H1 (cell line): ENCODE measurements at regions not wholly inside any gene's neighbourhood (a gene's known extent, or its start where the extent isn't known, plus 50 kb on each side); places are given as distances from the start of the nearest gene placed in this dataset.

Experiments used
- CTCF ChIA-PET: fragments of 300-600 bp; sonication (Branson Sonifier 250); formaldehyde crosslinking; loops from one replicate; lab custom pipeline; 2021; ENCODE audit not compliant: partially characterized antibody; lab: Charles Lee
- POLR2A ChIA-PET: fragments of 300-600 bp; sonication (Branson Sonifier 250); formaldehyde crosslinking; loops from one replicate; lab custom pipeline; 2021; ENCODE audit warnings: inconsistent platforms; ENCODE audit not compliant: partially characterized antibody; lab: Charles Lee
- DNase-seq, 2 experiments: peaks; one replicate each; pipeline versions ENCODE4 v3.0.0 to v3.0.0-alpha.2; 2010 to 2022; ENCODE audit warnings: low spot score in 2 of 2, low read depth in 1 of 2, mixed read lengths in 1 of 2
- FAIRE-seq: peaks from 2 replicates; lab custom pipeline; 2011; peaks lifted over from hg19 to GRCh38; lab: Jason Lieb, UNC
- H2AFZ ChIP-seq: 2 replicates; pipeline ENCODE4 v1.8.1; 2012; ENCODE audit warnings: low read length, inconsistent platforms
- H2AK5ac ChIP-seq: 2 replicates; pipeline ENCODE4 v1.6.1; 2013; ENCODE audit warnings: low read depth, low read length
- H2BK120ac ChIP-seq: replicated peaks from 2 replicates; pipeline ENCODE3; 2013; ENCODE audit warnings: low read depth, low read length, inconsistent platforms
- H2BK12ac ChIP-seq: 2 replicates; pipeline ENCODE4 v1.6.1; 2013; ENCODE audit warnings: low read depth, low read length
- H2BK15ac ChIP-seq: 2 replicates; pipeline ENCODE4 v1.6.1; 2013; ENCODE audit warnings: low read length
- H2BK20ac ChIP-seq: 2 replicates; pipeline ENCODE4 v1.6.1; 2013; ENCODE audit warnings: low read length
- H2BK5ac ChIP-seq: 2 replicates; pipeline ENCODE4 v1.6.1; 2013; ENCODE audit warnings: low read depth, low read length
- H3K14ac ChIP-seq: 2 replicates; pipeline ENCODE4 v1.6.1; 2013; ENCODE audit warnings: inconsistent platforms; ENCODE audit not compliant: insufficient read length
- H3K18ac ChIP-seq: 2 replicates; pipeline ENCODE4 v1.6.1; 2013; ENCODE audit warnings: low read length; ENCODE audit errors: extremely low read depth
- H3K23ac ChIP-seq: 2 replicates; pipeline ENCODE4 v1.6.1; 2013; ENCODE audit warnings: inconsistent platforms; ENCODE audit not compliant: insufficient read length
- H3K23me2 ChIP-seq: 2 replicates; pipeline ENCODE4 v1.6.1; 2013; ENCODE audit warnings: low read depth, low read length
- H3K27ac ChIP-seq: 2 replicates; pipeline ENCODE4 v1.6.1; 2011; ENCODE audit warnings: low read depth, low read length, inconsistent platforms
- H3K27me3 ChIP-seq, 4 experiments: replicated peaks in 1 of 4; 1 replicate in 1 of 4; 2 replicates in 3 of 4; pipeline versions ENCODE4 v1.6.1 to v1.8.1; 2011 to 2013; ENCODE audit warnings: low read length in 3 of 4, mild to moderate bottlenecking in 3 of 4, inconsistent platforms in 2 of 4, mixed read lengths in 2 of 4, moderate library complexity in 1 of 4; ENCODE audit not compliant: control insufficient read depth in 3 of 4, insufficient read depth in 3 of 4; ENCODE audit errors: extremely low read depth in 1 of 4
- H3K36me3 ChIP-seq, 4 experiments: 2 replicates each; pipeline versions ENCODE4 v1.6.1 to v1.8.1; 2011 to 2013; ENCODE audit warnings: mild to moderate bottlenecking in 4 of 4, low read length in 3 of 4, moderate library complexity in 2 of 4, control low read depth in 1 of 4, inconsistent platforms in 1 of 4; ENCODE audit not compliant: insufficient read depth in 4 of 4, control insufficient read depth in 2 of 4
- H3K4ac ChIP-seq: replicated peaks from 2 replicates; pipeline ENCODE3; 2013; ENCODE audit warnings: low read length, low read depth, mixed read lengths, inconsistent platforms; ENCODE audit not compliant: insufficient read length
- H3K4me1 ChIP-seq, 4 experiments: replicated peaks in 1 of 4; 1 replicate in 1 of 4; 2 replicates in 3 of 4; pipeline versions ENCODE4 v1.6.1 to v1.8.1; 2011 to 2013; ENCODE audit warnings: low read length in 3 of 4, inconsistent platforms in 2 of 4, mixed read lengths in 1 of 4; ENCODE audit not compliant: insufficient read depth in 4 of 4, control insufficient read depth in 3 of 4
- H3K4me2 ChIP-seq, 2 experiments: 2 replicates each; pipeline versions ENCODE4 v1.6.1 to v1.8.1; 2011 to 2013; ENCODE audit warnings: low read depth in 2 of 2, low read length in 2 of 2, control low read depth in 1 of 2, inconsistent platforms in 1 of 2, mild to moderate bottlenecking in 1 of 2; ENCODE audit not compliant: insufficient read depth in 1 of 2
- H3K4me3 ChIP-seq, 4 experiments: fragments of 200-600, 300-600 bp in 1 of 4; sonication (generic), shearing (Covaris generic), sonication (Bioruptor Twin) in 1 of 4; 2 replicates each; pipeline versions ENCODE4 v1.5.1 to v1.8.1; 2011 to 2016; ENCODE audit warnings: low read length in 4 of 4, low read depth in 3 of 4, control low read depth in 2 of 4, inconsistent platforms in 2 of 4, mild to moderate bottlenecking in 2 of 4, mixed read lengths in 1 of 4, moderate library complexity in 1 of 4; ENCODE audit not compliant: insufficient read depth in 2 of 4; ENCODE audit errors: extremely low read depth in 1 of 4
- H3K56ac ChIP-seq: replicated peaks from 2 replicates; pipeline ENCODE3; 2013; ENCODE audit warnings: low read depth, mild to moderate bottlenecking, mixed read lengths, low read length, inconsistent platforms; ENCODE audit not compliant: insufficient read length
- H3K79me1 ChIP-seq: 2 replicates; pipeline ENCODE4 v1.6.1; 2013; ENCODE audit warnings: low read depth, low read length, control low read depth
- H3K79me2 ChIP-seq, 2 experiments: 2 replicates each; pipeline versions ENCODE4 v1.6.1 to v1.8.1; 2012 to 2013; ENCODE audit warnings: low read length in 2 of 2, mild to moderate bottlenecking in 2 of 2, inconsistent platforms in 1 of 2; ENCODE audit not compliant: insufficient read depth in 2 of 2, control insufficient read depth in 1 of 2
- H3K9ac ChIP-seq, 4 experiments: replicated peaks in 1 of 4; 1 replicate in 1 of 4; 2 replicates in 3 of 4; pipeline versions ENCODE4 v1.6.1 to v1.8.1; 2011 to 2013; ENCODE audit warnings: low read depth in 3 of 4, low read length in 3 of 4, control low read depth in 2 of 4, mild to moderate bottlenecking in 2 of 4, moderate library complexity in 2 of 4, inconsistent platforms in 1 of 4; ENCODE audit errors: extremely low read depth in 1 of 4
- H3K9me3 ChIP-seq, 2 experiments: 2 replicates each; pipeline versions ENCODE4 v1.6.1 to v1.8.1; 2012 to 2013; ENCODE audit warnings: mild to moderate bottlenecking in 2 of 2, moderate library complexity in 2 of 2, control low read depth in 1 of 2, inconsistent platforms in 1 of 2, low read depth in 1 of 2, low read length in 1 of 2, mixed read lengths in 1 of 2; ENCODE audit not compliant: insufficient read depth in 2 of 2
- H4K20me1 ChIP-seq, 2 experiments: replicated peaks in 1 of 2; 2 replicates each; pipeline versions ENCODE3 to v1.8.1; 2011 to 2013; ENCODE audit warnings: inconsistent platforms in 2 of 2, low read length in 2 of 2, mild to moderate bottlenecking in 1 of 2; ENCODE audit not compliant: insufficient read depth in 2 of 2, control insufficient read depth in 1 of 2
- H4K5ac ChIP-seq: 2 replicates; pipeline ENCODE4 v1.6.1; 2013; ENCODE audit warnings: low read length, low read depth, mixed read lengths, inconsistent platforms; ENCODE audit not compliant: insufficient read length
- H4K8ac ChIP-seq: 2 replicates; pipeline ENCODE4 v1.8.0; 2013; ENCODE audit warnings: mild to moderate bottlenecking, moderate library complexity, low read length, inconsistent platforms; ENCODE audit not compliant: insufficient read depth; ENCODE audit errors: extremely low read depth
- H4K91ac ChIP-seq: replicated peaks from 2 replicates; pipeline ENCODE3; 2013; ENCODE audit warnings: low read length, mixed read lengths, inconsistent platforms; ENCODE audit not compliant: insufficient read length
- EZH2 ChIP-seq: fragments of 200-600 bp; sonication (generic); IDR thresholded peaks from 2 replicates; pipeline ENCODE4 v1.7.1; 2012; ENCODE audit warnings: low read depth, mild to moderate bottlenecking, moderate library complexity, low read length, inconsistent platforms; ENCODE audit not compliant: severe bottlenecking
- WGBS, 2 experiments: shearing (Covaris generic) in 1 of 2; methylation state at CpG; one replicate each; pipeline versions ENCODE4 v1.1.6 to v1.1.7; 2013 to 2015; ENCODE audit warnings: low lambda C conversion rate in 2 of 2, mixed read lengths in 2 of 2, inconsistent platforms in 1 of 2, low coverage in 1 of 2, missing lambda C conversion rate in 1 of 2; ENCODE audit not compliant: insufficient replicate concordance in 2 of 2, insufficient coverage in 1 of 2, insufficient read length in 1 of 2; ENCODE audit errors: extremely low coverage in 1 of 2, missing lambda C conversion rate in 1 of 2; 5-methylcytosine and 5-hydroxymethylcytosine counted together

DNA sequence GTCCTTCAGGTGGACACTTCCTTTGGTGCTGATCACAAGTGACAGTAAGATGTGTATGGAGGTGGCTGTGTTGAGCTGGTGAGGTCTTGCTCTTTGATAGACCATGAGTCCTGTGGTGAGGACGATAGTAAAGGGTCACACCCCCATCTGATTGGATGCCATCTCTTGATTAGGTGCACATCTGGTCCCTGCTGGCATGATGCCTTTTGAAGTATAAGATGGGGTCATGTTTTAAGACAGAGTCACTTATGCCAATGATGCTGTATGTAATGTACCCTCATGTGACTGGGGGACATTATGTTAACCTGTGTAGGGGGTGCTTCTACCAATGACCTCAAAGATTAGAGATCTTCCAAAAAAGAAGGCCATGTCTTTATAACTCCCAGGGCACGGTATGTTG, 644.6 kb downstream of the ACTR3B start:
- no peak overlapping the region for H3K9ac ChIP-seq
- H3K4me2 ChIP-seq, result no peak overlapping the region
- ChIA-PET POLR2A (no interaction called here), CTCF (interaction anchor here (0.7 kb wide), 1 partner anchor 23 kb away, joined by 3 read pairs; no protein-coding TSS in a partner anchor)
- H4K5ac ChIP-seq, result no peak overlapping the region
- no peak overlapping the region for H2AFZ ChIP-seq
- no peak overlapping the region for H3K27ac ChIP-seq
- no peak overlapping the region for H2BK15ac ChIP-seq
- H3K9me3 ChIP-seq, result peaks cover 6 to 10% of the 10 kb centered on the region in 2 experiments; a peak in 2 of 4 replicates
- no peaks in the 10 kb centered on the region for H3K36me3 ChIP-seq
- peaks cover 0 to 2% (median 0%) of the 10 kb centered on the region in 4 experiments; a peak in 1 of 7 replicates for H3K4me1 ChIP-seq
- H2BK5ac ChIP-seq, result no peak overlapping the region
- no peak overlapping the region for H3K56ac ChIP-seq
- no peaks in the 10 kb centered on the region for H3K79me2 ChIP-seq
- H4K91ac ChIP-seq, result no peak overlapping the region
- FAIRE-seq (no peak), DNase-seq (no peak)
- peaks cover 1% of the 10 kb centered on the region; the same call in 1 of the 2 replicates for H3K23me2 ChIP-seq
- no peak overlapping the region for H4K8ac ChIP-seq
- no peak overlapping the region for H2BK120ac ChIP-seq
- no peaks in the 10 kb centered on the region for H3K27me3 ChIP-seq
- H3K79me1 ChIP-seq, result no peaks in the 10 kb centered on the region
- 93% methylated on average over 2 of the region's 2 CpGs; no CpG with 5 or more reads in 1 of the 2 experiments for WGBS, 2 experiments
- no peaks in the 10 kb centered on the region for H4K20me1 ChIP-seq
- H2BK12ac ChIP-seq, result no peak overlapping the region
- H2BK20ac ChIP-seq, result no peak overlapping the region
- H3K4me3 ChIP-seq, result no peak overlapping the region
- no peak overlapping the region for H3K4ac ChIP-seq
- H2AK5ac ChIP-seq, result no peak overlapping the region
- no peak overlapping the region for H3K14ac ChIP-seq
- no peak overlapping the region for H3K23ac ChIP-seq
- no peak overlapping the region for H3K18ac ChIP-seq
- no peak for TF ChIP-seq EZH2
